Thymus (tissue), 11 donors: ENCODE measurements at regions not wholly inside any gene's neighbourhood (a gene's known extent, or its start where the extent isn't known, plus 50 kb on each side); places are given as distances from the start of the nearest gene placed in this dataset.

ENCODE experiments used
- DNase-seq, 9 donors: peaks; one replicate each; pipeline ENCODE4 v3.0.0-alpha.2; 2013; ENCODE audit warnings: low spot score in 9 of 9, low read depth in 6 of 9, missing footprints in 1 of 9
- H3K27ac ChIP-seq, 2 donors: one replicate each; pipeline ENCODE4 v1.5.1; 2013; ENCODE audit warnings: control low read depth in 1 of 2, low read depth in 1 of 2, low read length in 1 of 2, mild to moderate bottlenecking in 1 of 2, moderate library complexity in 1 of 2
- H3K27me3 ChIP-seq, 2 donors: one replicate each; pipeline ENCODE4 v1.5.1; 2013; ENCODE audit warnings: low read length in 1 of 2; ENCODE audit not compliant: control insufficient read depth in 2 of 2, insufficient read depth in 1 of 2
- H3K36me3 ChIP-seq, 2 donors: one replicate each; pipeline ENCODE4 v1.5.1; 2013; ENCODE audit warnings: low read length in 1 of 2, mild to moderate bottlenecking in 1 of 2, moderate library complexity in 1 of 2; ENCODE audit not compliant: control insufficient read depth in 2 of 2, insufficient read depth in 2 of 2
- H3K4me1 ChIP-seq, 2 donors: one replicate each; pipeline ENCODE4 v1.5.1; 2013; ENCODE audit warnings: low read length in 2 of 2; ENCODE audit not compliant: control insufficient read depth in 2 of 2, insufficient read depth in 2 of 2
- H3K4me3 ChIP-seq, 2 donors: one replicate each; pipeline ENCODE4 v1.5.1; 2013; ENCODE audit warnings: low read length in 2 of 2, control low read depth in 1 of 2, mild to moderate bottlenecking in 1 of 2
- H3K9me3 ChIP-seq, 2 donors: one replicate each; pipeline ENCODE4 v1.5.1; 2013; ENCODE audit warnings: low read length in 1 of 2, mild to moderate bottlenecking in 1 of 2; ENCODE audit not compliant: control insufficient read depth in 2 of 2, insufficient read depth in 1 of 2
- WGBS: extraction: QIAGEN DNeasy Blood & Tissue Kit; methylation state at CpG from one replicate; pipeline ENCODE4 v1.1.7; 2013; 5-methylcytosine and 5-hydroxymethylcytosine counted together
- donor health status: healthy.

DNA sequence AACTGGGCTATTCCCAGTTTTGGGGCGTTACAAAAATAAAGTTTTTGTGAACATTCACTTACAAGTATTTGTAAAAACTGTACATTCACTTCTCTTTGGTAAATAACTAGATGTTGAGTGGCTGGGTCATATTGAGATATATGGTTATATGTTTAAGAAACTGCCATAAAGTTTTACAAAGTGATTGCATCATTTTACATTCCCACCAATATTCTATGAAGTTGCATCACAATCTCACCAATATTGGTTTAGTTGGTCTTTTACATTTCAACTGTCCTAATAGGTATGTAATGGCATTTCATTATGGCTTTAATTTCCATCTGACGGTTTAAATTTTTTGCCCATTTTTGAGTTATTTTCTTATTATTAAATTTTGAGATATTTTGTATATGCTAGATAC is 251.7 kb upstream of the GNAI1 start:
- 48% methylated on average over 2 of the region's 2 CpGs for WGBS
- Histone ChIP-seq H3K27ac (no peak overlapping the region), H3K27me3 (no peaks in the 10 kb centered on the region), H3K9me3 (no peaks in the 10 kb centered on the region), H3K4me1 (no peaks in the 10 kb centered on the region), H3K36me3 (no peaks in the 10 kb centered on the region), H3K4me3 (no peak overlapping the region)
- DNase-seq, result no peak

DNA sequence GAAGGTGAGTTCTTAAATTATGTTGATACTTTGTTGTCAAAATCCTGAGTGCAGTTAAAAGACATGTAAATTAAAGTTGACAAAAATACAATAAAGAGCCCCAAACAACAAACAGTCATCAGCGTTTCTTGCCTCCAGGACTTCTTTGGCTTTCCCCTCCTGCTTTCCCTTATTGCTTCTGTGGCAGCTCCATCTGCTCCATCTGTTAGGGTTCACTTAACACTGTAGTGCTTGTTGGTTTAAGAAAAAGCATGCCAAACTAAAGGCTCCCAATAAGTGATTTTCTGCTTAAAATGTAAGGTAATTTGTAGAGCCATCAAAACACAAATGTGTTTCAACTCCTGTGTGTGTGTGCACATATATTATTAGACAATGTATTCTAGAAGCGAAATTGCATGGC is 254.3 kb upstream of the GNAI1 start:
- H3K9me3 ChIP-seq, result no peaks in the 10 kb centered on the region
- DNase-seq, result no peak
- WGBS, result 94% methylated on average over 2 of the region's 2 CpGs

DNA sequence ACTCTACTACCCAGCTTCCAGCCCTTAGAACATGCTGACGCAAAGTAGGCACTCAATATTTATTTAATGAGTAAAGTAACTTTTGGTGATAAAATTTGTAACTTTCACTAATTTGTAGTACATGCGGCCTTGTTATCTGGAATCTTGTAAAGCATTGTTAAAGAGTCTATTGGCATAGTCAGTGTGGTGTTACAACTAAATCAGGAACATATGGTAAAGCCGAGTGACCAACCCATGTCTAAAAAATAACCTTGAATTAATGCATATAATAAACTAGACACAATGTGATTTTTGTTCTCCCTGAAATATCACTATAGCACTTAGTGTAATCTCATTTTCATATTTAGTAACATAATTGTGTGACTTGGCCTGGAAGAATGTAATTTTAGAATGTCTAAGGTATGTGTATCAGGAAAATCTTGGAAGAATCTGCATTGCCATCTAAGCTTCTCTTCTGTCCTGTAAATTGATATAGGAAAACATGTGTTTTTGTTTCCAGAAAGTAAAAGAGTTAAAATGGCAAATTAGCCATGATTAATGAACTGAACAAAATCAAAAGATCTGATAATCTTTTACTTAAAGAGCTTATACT is 256.7 kb upstream of the GNAI1 start:
- H3K27ac ChIP-seq, result no peak overlapping the region
- no peak for DNase-seq
- H3K4me3 ChIP-seq, result no peak overlapping the region
- no peaks in the 10 kb centered on the region for H3K36me3 ChIP-seq
- H3K27me3 ChIP-seq, result no peaks in the 10 kb centered on the region
- 97% methylated on average over 3 of the region's 3 CpGs for WGBS
- H3K4me1 ChIP-seq, result no peaks in the 10 kb centered on the region
- H3K9me3 ChIP-seq, result no peaks in the 10 kb centered on the region

More for the DNA sequence above, 254.3 kb upstream of the GNAI1 start:
- Histone ChIP-seq H3K36me3 (no peaks in the 10 kb centered on the region), H3K4me3 (no peak overlapping the region), H3K4me1 (no peaks in the 10 kb centered on the region), H3K27me3 (no peaks in the 10 kb centered on the region), H3K27ac (no peak overlapping the region)

DNA sequence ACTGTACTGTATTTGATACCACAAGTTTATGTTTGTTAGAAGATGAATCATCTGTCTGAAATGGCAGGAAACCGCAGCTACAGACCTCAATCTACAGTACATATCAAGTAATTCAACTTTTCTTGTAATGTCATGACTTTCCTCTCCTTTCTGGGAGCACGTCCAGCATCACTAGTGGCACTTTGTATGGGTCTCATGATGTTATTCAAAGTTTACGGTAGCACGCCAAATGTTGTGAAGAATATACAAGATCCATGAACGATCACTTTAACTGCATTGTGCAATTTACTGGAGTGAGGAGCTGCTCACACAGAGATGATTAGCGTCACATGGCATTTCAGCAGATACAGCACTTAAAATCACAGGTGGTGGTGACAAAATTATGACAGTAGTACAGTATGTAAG is 257.8 kb upstream of the GNAI1 start:
- H3K36me3 ChIP-seq, result no peaks in the 10 kb centered on the region
- H3K4me1 ChIP-seq, result no peaks in the 10 kb centered on the region
- no peak overlapping the region for H3K4me3 ChIP-seq
- 94% methylated on average over 6 of the region's 6 CpGs for WGBS
- no peaks in the 10 kb centered on the region for H3K27me3 ChIP-seq
- peak in 1 of 9 donors; percentile 3 for DNase-seq
- no peaks in the 10 kb centered on the region for H3K9me3 ChIP-seq
- H3K27ac ChIP-seq, result no peak overlapping the region

DNA sequence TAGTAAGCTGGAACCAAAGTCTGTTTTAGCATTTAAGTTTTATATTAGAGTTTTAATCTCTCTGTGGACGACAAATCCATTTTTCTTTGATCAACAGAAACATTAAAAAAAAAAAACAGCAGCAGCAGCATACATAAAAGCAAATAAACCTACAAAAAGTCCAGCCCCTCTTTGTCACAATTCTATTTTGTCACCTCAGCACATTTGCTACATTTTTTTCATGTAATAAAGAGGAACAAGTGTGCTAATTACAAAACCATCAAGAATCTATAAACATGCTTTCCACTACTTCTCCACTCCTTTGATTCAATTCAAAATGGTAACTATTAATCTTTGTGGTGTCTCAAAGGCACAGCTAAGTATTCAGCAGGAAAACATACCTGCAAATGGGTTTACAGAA is 259.8 kb upstream of the GNAI1 start:
- DNase-seq, result no peak
- Histone ChIP-seq H3K27ac (no peak overlapping the region), H3K27me3 (no peaks in the 10 kb centered on the region), H3K36me3 (no peaks in the 10 kb centered on the region), H3K4me3 (no peak overlapping the region), H3K4me1 (no peaks in the 10 kb centered on the region), H3K9me3 (no peaks in the 10 kb centered on the region)
- WGBS, result 89% methylated on average over 1 of the region's 1 CpG

DNA sequence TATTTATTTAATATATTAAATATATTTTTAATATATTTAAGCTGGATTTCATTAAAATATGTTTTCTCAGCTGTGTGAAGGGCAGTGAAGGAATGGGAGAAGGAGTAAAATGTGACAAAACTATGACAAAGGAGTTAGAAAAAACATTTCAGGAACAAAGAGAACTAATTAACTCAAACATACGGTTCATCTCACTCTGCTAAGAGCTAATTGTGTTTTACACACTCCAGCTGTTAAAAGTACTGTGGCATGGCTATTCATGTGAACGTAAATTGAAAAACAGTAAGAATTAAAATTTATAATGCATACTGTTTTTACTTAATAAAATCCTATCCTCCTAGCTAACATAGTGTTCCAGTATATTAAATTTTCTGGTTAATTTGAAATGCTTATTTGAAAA is 262.5 kb upstream of the GNAI1 start:
- Histone ChIP-seq H3K36me3 (no peaks in the 10 kb centered on the region), H3K27ac (no peak overlapping the region), H3K27me3 (no peaks in the 10 kb centered on the region), H3K4me3 (no peak overlapping the region), H3K9me3 (no peaks in the 10 kb centered on the region), H3K4me1 (no peaks in the 10 kb centered on the region)
- no peak for DNase-seq
- WGBS, result 95% methylated on average over 2 of the region's 2 CpGs

DNA sequence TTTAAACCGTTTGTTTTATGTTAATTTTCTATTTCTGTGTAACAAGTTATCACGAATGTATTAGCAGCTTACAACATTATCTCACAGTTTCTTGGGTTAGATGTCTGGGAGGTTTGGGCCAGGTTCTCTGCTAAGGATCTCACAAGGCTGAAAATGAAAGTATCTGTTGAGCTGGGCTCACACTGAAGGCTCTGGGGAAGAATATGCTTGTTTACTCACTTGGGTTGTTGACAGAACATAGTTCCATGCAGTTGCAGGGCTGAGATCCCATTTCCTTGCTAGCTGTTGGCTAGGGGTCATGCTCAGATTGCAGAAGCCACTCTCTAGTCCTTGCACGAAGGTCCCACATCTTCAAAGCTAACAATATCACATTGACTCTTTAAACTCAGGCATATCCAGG is 266.6 kb upstream of the GNAI1 start:
- Histone ChIP-seq H3K27ac (no peak overlapping the region), H3K36me3 (no peaks in the 10 kb centered on the region), H3K27me3 (no peaks in the 10 kb centered on the region), H3K4me1 (no peaks in the 10 kb centered on the region), H3K9me3 (no peaks in the 10 kb centered on the region), H3K4me3 (no peak overlapping the region)
- DNase-seq, result no peak
- 75% methylated on average over 3 of the region's 3 CpGs for WGBS

DNA sequence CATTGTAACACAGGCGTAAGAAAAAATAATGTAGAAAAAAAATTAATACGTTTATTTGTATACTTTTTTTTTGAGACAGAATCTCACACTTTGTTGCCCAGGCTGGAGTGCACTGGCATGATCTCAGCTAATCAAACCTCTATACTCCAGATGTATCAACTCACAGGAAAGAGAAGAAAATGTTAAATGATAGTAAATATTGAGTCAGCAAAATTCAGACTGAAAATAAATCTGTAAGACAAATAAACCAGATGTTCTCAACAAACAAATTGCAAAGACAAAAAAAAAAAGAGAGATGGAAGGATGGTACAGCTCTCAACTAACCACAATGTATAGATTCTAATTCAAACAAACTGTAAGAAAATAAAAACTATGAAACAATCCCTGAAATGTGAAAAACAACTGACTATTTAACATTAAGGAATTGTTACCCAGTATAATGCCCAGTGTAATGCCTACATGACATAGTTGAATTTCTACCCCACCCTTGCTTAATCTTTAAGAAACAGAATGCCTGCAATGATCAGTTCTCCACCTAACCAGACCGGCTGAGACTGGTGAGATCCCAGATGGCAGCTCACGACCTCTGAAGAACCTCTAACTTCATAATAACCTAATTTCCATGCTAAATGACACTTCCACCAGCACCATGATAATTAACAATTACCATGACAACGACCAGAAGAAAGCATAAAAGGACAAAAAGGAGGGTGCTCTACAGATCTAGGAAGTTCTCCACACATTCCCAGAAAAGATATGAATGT is 272.0 kb upstream of the GNAI1 start:
- 93% methylated on average over 5 of the region's 5 CpGs for WGBS
- Histone ChIP-seq H3K9me3 (no peaks in the 10 kb centered on the region), H3K36me3 (no peaks in the 10 kb centered on the region), H3K27ac (no peak overlapping the region), H3K4me1 (no peaks in the 10 kb centered on the region), H3K4me3 (no peak overlapping the region), H3K27me3 (no peaks in the 10 kb centered on the region)
- DNase-seq, result no peak

DNA sequence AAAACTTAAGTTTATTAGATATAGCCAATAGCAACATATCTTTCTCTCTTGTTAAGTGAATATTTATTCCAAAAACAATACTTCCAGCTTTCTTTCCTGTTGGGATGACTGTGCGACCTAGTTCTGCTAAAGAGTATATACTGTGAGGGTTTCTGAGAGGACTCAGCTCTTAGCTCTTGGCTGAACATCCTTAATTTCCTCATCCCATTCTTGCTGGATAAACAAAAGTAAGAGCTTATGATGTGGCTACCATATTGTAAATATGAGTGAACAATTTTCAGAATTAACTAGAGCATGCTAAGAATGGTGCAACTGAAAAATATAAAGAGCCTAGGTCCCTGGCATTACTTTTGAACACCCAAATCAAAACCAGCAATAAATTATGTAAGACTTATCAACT is 279.5 kb upstream of the GNAI1 start:
- no peak for DNase-seq
- Histone ChIP-seq H3K4me3 (no peak overlapping the region), H3K27ac (no peak overlapping the region), H3K4me1 (no peaks in the 10 kb centered on the region), H3K9me3 (no peaks in the 10 kb centered on the region), H3K27me3 (no peaks in the 10 kb centered on the region), H3K36me3 (no peaks in the 10 kb centered on the region)
- 95% methylated on average over 1 of the region's 1 CpG for WGBS
